HG02970 (cell line): ENCODE measurements at regions not wholly inside any gene's neighbourhood (a gene's known extent, or its start where the extent isn't known, plus 50 kb on each side); places are given as distances from the start of the nearest gene placed in this dataset.
"Not testable (repeated sequence)": the region's sequence is repeated elsewhere in the genome, so short reads cannot be mapped to it uniquely, and the experiment has no call there.

Source experiments
- ATAC-seq: cut with Tn5 transposase; IDR thresholded peaks from one replicate; pipeline ENCODE4 v1.9.1; 2021; ENCODE audit warnings: mild to moderate bottlenecking, moderate library complexity, moderate number of reproducible peaks; ENCODE audit not compliant: unreplicated experiment, low FRiP score

GRCh38 chr3:135538123-135538522 lies 427.4 kb upstream of the PPP2R3A start:
- no peak for ATAC-seq

- no peak for ATAC-seq
Observed at GRCh38 chr3:135539351-135539750, 426.2 kb upstream of the PPP2R3A start.

GRCh38 chr3:135539854-135540253 lies 425.7 kb upstream of the PPP2R3A start:
- no peak for ATAC-seq

DNA sequence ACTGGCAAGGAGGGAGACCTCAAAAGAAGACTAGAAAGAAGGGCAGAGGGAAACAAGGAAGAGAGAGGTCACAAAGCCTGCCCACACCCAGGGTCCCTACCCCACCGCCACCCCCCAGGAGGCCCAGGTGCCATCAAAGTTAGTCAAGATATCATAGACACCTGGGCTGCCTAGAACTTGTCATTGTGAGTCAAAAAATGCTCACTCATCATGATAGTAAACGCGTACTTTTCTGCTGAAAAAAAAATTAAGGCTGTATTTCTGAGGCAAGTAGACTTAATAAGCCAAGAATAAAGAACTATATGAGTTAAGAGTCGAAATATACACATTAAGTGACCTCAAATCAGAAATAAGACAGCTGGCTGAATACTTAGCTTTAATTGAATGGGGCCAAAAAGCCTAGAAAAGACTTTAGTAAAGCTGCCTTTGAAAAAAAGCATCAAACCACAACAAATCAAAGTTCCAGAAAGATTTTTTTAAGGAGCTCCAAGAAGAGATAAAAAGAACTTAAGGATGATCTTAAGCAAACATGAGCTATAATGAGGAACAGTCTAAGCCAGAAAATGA lies 415.5 kb upstream of the PPP2R3A start:
- no peak for ATAC-seq

DNA sequence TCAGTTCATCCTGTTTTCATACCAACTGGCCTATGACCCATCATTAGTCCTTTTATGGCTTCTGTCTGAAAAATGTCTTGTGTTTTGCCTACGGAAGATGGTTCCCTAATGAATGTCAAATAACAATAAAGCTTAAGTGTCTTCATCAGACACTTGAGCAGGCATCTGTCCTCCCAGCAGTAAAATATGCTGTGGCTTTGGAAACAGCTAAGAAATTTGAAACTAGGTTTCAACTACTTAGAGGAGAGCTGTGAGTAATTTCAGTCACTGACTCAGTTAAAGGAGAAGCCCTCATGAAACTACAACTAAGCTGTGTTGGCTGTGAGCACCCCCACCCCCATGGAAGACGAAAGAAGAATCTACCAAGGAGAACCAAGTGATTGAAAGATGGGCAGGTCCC lies 409.4 kb upstream of the PPP2R3A start:
- ATAC-seq, result no peak

- no peak for ATAC-seq
Observed at GRCh38 chr3:135558150-135558783, 407.3 kb upstream of the PPP2R3A start.

- ATAC-seq, result no peak
Observed at GRCh38 chr3:135558906-135559305, 406.6 kb upstream of the PPP2R3A start.

GRCh38 chr3:135559802-135560201 lies 405.7 kb upstream of the PPP2R3A start:
- ATAC-seq, result no peak

DNA sequence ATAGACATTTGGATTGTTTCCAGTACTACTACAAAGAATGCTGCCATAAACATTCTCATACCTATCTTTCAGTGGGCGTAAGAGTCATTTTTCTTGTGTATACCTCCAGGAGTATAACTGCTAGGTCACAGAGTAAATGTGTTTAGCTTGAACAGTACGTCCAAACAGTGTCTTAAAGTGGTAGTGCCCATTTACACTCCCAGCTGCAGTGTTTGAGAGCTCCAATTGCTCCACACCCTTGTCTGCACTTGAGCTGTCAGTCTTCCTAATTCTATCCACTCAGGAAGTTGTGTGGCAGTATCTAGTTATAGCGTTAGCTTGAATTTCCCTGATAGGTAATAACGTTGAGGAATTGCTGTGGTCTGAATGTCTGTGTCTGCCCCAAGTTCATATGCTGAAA lies 404.7 kb upstream of the PPP2R3A start:
- no peak for ATAC-seq

DNA sequence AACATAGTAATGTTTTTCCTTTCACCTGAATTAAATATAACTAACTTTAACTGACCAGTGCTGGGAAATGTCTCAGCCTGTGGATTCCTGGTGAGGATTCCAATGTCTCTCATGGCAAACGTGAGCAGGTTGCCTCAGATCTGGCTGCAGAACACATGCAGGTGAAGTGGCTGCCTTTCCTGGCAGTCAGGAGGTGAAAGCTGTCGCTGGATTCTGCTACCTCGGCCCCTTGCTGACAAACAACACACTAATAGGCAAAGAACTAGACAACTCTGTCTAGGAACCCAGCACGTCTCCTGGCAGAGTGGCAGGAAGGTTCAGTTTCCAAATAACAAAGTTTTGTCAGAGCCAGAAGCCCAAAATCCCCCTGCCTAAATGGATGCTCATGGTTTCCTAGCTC lies 400.8 kb upstream of the PPP2R3A start:
- no peak for ATAC-seq

DNA sequence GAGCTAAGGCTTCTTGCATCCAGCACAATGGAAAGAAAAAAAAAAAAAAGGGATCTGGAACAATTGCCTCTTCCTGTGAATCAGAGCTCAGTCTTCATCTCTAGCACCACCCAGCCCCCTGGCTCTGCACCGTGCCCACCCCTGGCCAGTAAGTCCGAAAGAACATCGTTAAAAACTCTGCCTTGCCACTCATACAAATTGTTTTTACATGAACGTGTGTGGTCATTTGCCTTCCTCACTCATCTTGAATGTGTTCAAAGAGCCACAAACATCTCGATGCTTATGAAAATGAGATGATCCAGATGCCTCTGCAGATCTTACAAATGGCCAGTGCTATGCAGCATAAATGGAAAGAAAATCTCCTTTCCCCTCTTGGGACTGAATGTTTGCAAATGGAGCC lies 400.0 kb upstream of the PPP2R3A start:
- no peak for ATAC-seq

GRCh38 chr3:135567223-135567622 lies 398.3 kb upstream of the PPP2R3A start:
- no peak for ATAC-seq

- ATAC-seq, result no peak
Observed at GRCh38 chr3:135576751-135577150, 388.8 kb upstream of the PPP2R3A start.

GRCh38 chr3:135581806-135582205 lies 383.7 kb upstream of the PPP2R3A start:
- ATAC-seq, result no peak

- ATAC-seq, result no peak
Observed at GRCh38 chr3:135582800-135583199, 382.7 kb upstream of the PPP2R3A start.

GRCh38 chr3:135596563-135596962 lies 369.0 kb upstream of the PPP2R3A start:
- no peak for ATAC-seq

GRCh38 chr3:135597855-135598254 lies 367.7 kb upstream of the PPP2R3A start:
- no peak for ATAC-seq

DNA sequence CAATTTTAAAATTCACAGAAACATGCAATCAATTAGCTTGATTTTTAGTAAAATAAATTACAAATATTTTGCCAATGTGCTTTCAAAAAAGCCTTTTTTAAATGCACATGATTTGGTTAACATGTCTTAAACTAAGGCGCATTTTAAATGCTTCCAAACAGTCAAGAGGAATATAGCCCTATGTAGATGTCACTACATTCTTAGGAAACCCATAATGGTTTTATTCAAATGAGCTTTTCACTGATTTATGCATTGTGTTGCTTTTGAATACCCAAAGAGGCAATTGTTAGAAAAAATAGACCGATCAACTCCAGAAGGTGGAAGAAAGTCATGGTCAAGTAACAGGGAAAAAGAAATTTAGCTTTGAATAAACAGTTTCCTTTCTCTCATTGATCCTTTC lies 366.9 kb upstream of the PPP2R3A start:
- ATAC-seq, result no peak

DNA sequence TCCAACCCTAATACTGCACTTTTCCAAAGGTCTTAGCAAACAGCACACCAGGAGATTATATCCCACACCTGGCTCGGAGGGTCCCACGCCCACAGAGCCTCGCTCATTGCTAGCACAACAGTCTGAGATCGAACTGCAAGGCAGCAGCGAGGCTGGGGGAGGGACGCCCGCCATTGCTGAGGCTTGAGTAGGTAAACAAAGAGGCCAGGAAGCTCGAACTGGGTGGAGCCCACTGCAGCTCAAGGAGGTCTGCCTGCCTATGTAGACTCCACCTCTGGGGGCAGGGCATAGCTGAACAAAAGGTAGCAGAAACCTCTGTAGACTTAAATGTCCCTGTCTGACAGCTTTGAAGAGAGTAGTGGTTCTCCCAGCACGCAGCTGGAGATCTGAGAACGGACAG lies 361.0 kb upstream of the PPP2R3A start:
- ATAC-seq, result not testable (repeated sequence)

DNA sequence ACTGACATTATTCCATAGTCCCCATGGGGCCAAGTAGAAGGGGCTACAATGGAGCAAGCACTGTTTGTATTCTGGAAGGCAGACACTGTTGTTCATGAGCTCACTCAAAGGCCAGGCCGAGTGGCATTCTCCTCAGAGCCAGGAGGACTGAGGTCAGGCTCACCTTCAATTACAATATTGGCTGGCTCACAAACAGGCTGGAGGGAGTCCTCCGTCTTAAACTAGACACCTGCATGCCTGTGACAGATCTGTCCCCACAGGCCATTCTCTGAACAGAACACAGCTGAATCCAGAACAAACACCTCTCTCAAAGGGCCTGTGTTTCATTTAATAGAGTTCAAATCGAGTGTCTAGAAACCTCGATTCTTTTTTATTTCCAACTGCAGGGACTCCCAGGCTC lies 347.4 kb upstream of the PPP2R3A start:
- ATAC-seq, result no peak

- no peak for ATAC-seq
Observed at GRCh38 chr3:135621184-135621920, 344.2 kb upstream of the PPP2R3A start.

DNA sequence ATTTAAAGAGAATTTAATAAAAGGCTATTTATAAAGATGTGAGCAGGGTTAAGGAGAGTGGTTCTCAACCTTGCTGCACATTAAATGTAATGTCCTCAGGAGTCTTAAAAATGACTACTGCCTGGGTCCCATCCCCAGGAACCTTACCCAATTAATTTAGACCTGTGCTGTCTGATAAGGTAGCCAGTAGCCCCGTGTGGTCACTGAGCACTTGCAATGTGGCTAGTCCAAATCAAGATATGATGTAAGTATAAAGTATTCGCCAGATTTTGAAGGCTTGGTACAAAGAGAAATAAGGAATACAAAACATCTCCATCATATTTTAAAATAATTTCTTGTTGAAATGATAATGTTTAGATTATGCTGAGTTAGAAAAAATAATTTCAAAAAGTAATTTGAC lies 343.3 kb upstream of the PPP2R3A start:
- no peak for ATAC-seq
